Stimulated activated CD8-positive, alpha-beta memory T cell treated with anti-CD3 and anti-CD28 coated beads, Interleukin-4, amount 100 ng/mL, for 48 hours (primary cell): ENCODE measurements at regions not wholly inside any gene's neighbourhood (a gene's known extent, or its start where the extent isn't known, plus 50 kb on each side); places are given as distances from the start of the nearest gene placed in this dataset.

Experiments
- DNase-seq: peaks from one replicate; pipeline ENCODE4 v3.0.0-alpha.2; 2020

DNA sequence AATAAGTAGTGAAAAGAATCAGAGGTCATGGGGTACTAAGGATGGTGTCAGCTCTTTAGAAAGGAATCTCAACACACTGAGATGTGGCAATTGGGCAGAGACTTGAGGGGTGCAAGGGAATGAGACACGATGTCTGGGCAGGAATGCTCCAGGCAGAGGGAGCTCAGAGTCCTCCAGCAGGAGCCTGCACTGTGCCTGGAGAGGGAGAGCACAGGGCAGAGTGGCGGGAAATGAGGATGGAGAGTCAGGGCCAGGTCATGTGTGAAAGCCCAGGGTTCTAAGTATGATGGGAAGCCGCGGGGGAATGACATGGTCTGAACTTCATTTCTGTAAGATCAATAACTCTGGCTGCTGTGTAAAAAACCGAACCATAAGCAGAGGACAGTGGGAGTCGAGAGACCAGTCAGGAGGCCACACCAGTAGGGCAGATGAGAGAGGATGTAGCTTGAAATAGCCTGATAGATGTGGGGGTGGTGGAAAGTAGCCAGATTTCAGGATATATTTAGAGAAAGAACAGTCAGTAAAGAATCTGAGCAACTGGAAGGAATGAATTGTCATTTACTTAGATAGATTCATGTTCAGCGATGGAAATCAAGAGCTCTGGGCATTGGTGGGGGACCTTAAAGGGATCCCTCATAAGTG, 133.4 kb upstream of the DTNBP1 start:
- DNase-seq = no peak

DNA sequence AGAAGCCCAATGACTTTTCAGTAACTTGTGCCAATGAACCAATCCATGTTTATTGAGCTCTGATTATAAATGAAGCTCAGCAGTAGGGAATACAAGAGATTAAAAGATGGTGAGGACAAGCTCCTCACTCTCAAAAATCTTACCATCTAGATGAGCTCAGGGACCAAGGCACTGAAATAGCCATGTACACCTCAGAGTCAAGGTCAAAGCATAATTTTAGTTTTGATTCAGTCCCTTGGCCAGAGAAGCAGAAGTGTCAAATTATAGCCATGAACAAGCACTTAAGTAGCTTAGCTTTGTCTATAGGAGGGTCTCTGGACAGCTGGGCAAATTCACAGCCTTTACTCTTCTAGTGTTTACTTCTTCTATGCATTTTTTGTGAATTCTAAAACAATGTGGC, 131.0 kb upstream of the DTNBP1 start:
- DNase-seq = no peak

DNA sequence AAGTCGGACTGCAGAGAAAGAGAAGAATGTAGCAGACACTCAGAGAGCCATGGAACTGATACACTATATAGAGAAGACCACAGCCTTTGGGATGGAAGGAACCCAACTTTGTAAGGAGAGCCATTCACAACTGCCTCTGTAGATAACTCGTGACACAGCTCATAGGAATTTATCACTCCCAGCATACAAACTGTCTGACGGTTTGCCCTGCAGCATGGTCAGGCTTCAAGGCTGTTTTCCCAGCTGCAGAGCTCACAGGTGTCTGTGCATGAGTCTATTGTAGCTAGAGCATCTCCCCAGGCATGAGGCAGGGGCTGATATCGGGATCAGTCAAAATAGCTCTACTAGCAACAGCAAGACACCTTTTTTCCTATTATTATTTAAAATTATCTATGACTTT, 130.5 kb upstream of the DTNBP1 start:
- no peak for DNase-seq

DNA sequence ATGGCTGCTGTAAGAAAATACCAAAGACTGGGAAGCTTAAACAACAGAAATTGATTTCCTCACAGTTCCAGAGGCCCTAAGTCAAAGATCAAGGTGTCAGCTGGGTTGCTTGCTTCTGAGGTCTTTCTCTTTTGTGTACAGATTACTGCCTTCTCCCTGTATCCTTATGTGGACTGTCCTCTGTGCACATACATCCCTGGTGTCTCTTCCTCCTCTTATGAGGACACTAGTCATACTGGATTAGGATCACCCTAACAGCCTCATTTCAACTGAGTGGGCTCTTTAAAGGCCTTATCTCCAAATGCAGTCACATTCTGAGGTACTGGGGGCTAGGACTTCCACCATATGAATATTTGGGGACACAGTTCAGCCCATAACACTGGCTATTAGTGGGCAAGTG, 130.0 kb upstream of the DTNBP1 start:
- no peak for DNase-seq

DNA sequence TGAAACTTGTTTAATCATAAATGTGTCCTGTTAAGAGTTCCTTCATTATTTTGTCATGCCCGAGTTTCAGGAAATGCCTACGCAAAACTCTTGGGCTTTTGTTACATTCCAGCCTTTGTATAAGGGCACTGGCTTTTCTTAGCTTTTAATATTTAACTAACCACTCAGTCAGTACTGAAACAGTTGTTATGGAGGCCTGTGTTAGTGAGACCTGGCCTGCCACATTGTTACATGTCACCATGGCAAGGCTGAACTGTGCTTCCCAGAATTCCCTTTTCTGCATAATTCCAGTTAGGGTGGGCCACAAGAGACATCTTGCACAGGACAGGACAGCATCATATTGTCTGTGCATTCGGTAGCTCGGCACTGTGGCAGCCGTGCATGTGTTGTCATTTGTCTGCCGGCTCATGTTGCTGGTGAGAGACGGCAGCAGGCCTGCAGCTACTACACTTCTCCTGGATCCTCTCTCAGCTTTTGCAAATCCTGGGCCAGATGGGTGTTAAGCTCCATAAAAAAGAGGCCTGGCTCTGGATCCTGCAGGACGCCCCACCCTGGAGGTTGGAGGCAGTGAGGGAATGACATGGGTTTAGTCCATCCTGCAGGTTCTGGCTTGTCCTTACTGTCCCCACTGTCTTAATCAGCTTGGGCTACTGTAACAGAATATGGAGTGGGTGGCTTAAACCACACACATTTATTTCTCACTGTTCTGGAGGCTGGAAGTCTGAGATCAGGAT, 128.8 kb upstream of the DTNBP1 start:
- DNase-seq = no peak

DNA sequence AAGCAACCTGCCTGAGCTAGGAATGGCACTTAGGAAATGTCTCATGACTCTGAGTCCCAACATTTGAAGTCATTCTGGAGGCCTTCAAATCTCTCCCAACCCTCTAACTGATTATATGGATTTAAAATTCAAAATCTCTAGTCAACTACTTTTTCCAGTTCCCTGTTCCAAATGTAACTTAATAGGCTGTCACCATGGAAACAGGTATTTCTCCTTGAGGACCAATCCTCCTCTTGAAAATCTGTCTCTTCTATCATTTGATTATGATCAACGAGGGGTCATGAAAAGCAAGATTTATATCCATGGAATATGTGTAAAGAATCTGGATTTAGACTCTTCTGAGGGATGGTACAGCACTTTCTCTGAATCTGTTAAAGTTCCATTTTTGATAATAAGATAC, 127.3 kb upstream of the DTNBP1 start:
- DNase-seq = no peak

DNA sequence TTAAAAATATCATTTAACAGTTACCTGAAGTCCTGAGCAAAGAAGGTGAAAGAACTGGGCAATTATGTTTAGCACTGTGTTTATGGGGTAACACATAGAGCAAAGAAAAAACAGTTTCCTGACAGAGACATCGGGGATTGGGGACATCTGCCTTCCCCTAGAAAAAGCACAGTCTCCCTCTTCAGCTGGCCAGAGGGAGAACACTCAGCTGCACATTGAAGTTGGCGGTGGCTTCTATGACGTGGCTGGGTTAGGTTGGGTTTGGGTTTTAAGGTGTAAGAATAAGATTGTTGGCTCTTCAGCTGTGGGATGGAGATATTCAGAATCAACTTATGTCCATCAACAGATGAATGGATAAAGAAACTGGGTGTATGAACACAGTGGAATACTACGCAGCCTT, 124.0 kb upstream of the DTNBP1 start:
- no peak for DNase-seq

DNA sequence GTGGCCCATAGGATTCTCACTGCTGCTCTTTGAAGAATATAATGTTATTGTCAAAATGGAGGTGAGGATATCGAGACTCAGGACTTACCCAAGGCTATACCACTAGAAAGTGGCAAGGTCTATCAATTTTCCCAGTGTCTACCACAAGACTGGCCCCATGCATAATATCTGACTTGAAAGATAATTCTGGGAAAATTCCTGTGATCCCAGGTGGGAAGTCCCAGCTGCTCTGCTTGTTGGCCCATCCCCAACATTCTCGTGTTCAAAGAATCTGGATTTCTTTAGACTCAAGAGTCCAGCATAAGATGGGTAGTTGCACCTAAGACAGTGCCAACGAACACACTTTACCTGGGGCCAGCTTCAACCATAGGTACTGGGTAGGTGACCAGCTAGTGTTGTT, 120.7 kb upstream of the DTNBP1 start:
- no peak for DNase-seq

DNA sequence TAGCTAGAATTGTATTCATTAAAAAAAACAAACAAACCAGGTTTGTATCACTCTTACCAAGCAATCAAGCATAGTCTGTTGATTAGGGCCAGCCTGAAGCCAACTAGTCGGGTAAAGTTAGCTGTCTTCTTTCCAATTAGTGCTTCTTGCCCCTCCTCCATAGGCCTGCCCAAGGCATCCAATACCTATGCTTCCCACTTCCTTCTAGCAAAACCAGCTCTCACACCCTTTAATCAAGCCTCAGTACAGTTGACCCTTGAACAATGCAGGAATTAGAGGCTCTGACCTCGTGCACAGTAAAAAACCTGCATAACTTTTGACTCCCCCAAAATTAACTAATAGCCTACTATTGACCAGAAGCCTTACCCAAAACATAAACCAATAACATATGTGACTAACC, 119.1 kb upstream of the DTNBP1 start:
- no peak for DNase-seq

DNA sequence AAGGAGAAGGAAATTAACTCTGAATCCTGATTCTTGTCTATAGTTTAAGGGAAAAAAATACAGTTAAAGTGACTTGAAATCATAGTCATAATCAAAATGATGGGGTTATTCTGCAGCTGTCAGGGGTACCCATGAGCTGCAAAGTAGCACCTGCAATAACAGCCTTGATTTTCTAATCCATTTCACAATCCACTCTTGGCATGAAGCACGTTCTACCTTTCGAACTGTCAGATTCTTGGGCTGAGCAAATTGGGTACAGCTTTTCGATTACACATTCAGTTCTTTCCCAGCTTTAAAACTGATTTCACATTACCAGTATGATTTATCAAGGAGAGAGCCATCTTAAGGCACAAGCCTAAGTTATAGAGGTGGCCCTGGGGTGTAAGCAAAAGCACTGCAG, 118.5 kb upstream of the DTNBP1 start:
- DNase-seq = no peak

DNA sequence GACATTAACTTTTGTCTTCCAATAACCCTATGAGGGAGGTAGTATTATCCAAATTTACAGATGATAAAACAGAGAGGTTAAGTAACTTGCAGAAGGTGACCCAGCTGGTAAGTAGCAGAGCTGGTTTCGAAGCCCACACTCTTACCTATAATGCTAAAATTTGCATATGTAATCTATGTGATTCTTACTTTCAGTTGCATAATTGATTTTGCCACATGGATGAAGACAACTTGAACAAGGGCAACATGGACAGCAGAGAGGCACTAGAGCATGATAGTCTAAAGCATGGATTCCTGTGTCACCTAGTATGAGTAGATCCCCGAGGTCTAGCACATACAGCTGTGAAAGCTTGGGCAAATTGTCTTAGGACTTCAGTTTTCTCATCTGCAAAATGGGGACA, 117.6 kb upstream of the DTNBP1 start:
- DNase-seq = no peak

DNA sequence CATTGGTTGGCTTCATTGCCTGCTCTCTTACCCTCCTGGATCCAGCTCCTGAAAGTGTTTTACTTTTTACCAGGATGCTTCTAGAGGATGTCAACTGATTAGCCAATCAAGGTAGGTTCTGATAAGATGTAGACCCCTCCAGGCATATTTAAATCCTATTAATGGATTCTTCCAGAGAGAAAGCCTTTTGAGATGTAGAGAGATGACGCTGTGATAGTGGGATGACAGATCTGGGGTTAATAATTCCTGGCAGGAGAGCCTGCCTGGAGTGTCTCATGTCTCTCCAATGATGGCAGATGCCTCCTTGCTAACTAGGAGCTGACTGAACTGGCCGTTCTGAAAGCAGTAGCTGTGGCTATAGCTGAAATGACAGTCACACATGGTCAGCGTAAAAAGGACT, 116.9 kb upstream of the DTNBP1 start:
- DNase-seq = no peak

DNA sequence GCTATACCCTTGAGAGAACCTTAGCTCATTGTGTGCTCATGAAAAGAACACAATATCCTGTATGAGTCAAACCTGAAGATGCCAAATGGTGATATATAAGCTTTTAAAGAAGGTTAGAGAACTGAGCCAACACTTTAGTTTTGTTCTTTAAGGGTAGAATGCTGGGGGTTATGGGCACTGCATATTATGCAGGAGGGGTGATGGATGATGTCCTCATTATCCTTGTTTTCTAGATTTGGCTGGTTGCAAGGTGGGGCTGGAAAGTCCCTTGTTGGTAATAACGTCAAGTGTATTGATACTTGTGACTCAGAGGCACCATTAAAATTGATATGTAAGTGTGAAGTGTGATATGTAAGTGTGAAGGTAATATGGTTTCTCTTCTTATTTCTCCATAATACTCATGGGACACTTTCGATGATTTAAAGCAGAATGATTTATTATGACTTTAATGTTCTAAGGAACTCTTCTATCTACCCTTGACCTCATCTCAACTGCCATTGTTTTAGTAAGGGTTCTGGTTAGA, 113.7 kb upstream of the DTNBP1 start:
- DNase-seq = peak; percentile 50

DNA sequence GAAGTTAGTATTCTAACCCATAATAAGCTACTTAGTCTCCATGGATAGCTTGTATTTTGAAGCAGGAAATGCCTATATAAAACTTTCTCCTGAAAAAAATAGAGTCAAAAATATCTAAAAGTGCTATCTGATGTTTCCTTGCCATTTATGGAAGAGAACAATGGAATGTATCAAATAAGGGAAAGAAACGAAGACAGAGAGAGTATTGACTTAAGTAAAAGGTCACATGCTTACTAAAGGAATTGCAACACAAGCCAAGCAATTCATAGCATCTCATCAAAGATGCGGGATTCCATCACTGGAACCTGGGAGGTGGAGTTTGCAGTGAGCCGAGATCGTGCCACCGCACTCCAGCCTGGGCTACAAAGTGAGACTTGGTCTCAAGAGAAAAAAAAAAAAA, 112.9 kb upstream of the DTNBP1 start:
- DNase-seq = no peak

DNA sequence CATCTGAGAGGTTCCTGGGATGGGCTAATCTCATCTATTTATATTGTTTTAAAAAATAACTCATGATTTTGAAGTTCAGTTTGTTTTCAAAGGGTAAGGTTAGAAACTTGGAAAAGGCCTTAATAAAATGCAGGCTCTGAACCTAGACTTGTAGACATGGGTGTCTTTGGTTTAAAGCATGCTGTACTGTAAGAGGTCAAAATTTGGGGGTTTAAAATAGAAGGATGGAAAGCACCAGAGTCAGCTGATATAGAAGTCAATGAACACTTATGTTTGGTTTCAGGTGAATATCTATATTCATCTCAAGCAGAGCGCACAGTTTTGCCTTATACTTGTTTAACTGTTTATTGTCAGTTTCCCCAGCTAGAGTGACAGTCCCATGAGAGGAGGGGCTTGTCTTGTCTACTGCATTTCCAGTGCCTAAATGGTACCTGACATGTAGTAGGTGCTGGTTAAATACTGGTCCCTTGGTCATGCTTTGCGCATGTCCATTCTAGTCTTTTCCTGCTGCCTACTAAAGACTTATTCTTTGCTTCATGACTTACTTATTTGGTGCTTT, 112.3 kb upstream of the DTNBP1 start:
- no peak for DNase-seq

DNA sequence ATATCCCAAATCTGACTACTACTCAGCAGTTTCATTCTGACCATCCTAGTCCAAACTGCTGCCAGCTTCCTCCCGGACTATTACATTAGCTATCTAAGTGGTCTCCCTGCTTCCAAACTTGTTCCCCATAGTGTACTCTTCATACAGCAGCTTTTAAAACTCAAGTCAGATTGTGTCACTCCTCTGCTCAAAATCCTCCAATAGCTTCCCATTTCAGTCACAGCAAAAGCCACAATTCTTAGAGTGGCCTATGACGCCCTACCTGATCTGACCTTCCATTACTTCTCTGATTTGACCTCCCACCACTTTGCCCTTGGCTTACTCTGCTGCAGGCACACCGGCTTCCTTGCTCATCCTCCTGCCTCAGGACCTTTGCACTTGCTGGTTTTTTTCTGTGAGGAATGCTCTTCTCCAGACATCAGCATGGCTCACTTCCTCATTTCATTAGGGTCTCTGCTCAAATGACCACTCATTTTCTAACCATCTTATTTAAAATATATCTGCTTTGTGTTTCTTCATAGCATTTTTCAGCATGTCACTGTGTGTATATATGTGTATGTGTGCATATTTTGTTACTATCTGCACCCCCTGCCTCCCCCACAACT, 111.1 kb upstream of the DTNBP1 start:
- no peak for DNase-seq

DNA sequence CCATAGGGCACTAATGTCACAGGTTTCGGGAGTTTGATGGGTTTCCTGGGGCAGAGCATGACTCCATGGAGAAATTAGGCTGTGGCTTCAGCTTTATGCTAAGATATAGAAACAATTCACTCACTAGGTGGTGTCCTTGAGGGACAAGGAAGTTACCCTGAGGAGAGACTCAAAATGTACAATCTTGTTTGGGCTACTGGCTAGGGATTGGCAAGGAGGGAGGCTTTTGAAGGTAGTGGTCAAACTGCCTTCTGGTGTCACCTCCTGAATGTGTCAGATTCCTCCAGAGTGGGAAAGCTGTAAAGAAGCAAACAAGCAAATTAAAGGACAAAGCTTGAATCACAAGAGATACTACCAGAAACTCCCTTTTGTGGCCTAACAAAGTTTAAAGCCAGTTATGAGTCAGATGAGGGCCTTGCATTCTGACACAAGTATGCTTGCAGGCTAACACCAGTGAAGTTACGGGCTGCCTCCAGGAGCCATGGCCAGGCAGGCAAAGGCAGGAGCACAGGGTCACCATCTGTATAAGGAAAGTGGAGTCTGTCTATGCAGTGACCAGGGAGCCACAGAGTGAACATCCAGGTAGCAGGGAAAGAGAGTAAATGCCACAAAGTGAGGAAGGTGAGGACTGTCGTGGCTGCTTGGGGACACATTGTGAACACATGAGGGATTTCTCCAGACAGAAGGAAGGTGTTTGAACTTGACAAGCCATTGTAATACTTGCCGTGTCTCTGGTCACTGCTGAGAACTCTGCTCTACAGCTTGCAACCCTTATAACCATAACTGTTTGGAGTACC, 107.7 kb upstream of the DTNBP1 start:
- DNase-seq = peak; percentile 51

DNA sequence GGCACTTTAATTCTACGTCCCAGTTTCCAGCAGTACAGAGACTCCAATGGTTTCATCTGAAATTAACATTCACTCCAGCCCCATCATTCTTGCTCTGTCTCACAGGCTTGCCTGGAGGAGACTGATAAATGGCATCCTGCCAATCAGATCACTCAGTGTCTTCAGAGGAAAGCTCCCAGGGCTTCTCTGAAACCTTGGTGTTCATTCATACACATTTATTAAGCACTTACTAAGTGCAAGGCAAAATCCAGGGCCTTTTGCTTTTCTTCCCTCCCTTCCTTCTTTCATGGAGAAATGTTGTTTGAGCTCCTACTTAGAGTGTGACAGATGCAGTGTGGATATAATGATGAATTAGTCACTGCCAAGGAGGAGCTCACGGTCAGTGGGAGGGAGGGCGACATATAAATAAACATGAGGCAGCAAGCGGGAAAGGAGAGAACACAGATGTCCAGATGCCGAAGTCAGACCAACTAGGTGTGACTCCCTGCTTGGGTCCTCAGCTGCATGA, 106.7 kb upstream of the DTNBP1 start:
- DNase-seq = no peak

DNA sequence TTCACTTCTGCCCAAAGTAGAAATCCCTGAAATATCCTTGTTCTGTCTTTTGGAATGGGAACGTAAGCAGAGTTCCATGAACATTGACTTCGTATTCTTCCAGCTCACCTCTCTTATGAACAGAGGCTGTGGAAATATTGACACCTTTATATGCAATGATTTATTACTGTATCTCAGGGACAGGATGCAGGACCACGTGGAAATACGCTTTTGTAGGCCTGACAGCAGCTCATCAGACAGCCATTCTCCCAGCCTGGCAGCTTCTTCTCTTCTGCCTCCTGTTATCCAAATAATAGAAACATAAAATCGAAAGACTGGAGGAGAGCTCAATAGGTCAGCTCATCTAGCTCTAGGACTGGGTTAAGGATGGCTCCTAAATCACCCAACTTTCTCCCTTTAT, 106.2 kb upstream of the DTNBP1 start:
- DNase-seq = no peak

DNA sequence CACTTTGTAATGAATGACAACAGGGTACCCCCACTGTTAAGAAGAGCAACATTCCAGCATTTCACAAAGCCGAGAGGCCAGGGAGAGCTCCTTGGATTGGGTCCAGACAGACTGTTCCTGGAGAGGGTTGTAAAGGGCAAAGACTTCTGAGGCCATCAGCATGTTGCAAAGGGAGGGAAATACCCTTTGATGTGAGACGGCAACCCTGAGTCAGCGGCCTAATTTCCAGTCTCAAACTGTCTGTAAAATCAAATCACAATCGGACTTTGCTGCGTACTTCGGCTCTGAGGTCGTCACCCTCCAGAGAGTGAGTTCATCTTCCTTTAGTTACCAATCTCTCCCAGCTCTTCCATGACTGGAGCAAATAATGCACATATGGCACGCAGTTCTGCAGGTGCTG, 101.0 kb upstream of the DTNBP1 start:
- no peak for DNase-seq

DNA sequence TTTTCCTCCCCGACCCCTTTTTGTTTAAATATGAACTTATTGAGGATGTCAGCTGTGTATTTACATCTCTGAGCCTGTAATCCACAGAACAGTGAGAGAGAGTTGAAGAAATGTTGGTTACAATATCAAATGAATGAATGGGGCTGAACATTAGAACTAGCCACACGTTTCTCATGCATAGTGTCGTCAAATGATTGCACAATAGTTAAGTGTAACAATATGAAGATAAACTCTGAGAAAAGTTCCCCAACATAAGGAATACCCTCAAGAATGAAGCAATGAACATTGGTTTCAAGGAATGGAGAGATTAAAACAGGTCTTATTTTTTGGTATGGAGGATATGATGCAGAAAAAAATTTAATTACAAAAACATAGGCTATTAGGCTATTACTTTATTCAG, 100.5 kb upstream of the DTNBP1 start:
- DNase-seq = no peak

DNA sequence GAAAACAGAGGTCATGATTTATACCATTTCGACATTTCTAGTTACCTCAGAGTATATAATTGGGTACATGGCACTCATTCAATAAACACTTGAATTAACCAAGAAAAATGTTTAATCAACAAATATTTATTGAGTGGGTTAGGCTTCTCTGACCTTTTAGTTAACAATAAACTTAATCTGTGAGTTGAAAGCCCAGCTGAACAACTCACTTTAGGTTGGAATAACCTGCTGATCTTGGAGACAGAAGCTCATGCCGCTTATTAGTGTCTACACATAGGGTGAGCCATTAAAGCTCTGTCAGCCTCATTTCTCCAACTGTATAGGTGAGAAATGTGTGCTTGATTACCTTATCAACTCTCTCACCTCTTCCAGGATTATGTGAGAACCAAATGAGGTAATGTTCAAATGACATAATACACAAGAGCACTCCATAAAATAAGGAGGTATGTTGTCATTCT, 98.2 kb upstream of the DTNBP1 start:
- DNase-seq = no peak
